ENCODE measurements at regions not wholly inside any gene's neighbourhood (a gene's known extent, or its start where the extent isn't known, plus 50 kb on each side); places are given as distances from the start of the nearest gene placed in this dataset.

DNA sequence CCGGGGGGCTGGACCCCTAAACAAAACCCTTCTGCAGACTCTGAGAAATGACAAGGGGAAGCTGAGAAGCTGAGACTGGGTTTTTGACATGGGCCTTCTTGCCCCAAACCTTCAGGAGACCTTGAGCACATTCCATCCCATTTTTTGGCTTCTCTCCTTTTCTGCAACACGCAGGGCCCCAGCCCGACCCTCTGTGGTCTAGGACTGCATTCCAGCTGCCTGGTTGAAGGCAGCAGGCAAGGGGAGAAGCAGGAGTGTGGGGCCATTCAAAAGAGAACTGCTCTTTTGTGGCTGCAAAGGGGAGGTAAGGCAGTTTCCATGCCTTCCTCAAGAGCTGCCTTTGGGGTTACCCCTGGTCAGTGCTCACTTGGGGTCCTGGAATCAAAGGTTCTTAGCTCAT is 263.0 kb downstream of the TLE3 start:
- TF ChIP-seq ZFX (IDR thresholded peaks at IDR 0.05; ENCODE audit: borderline replicate concordance) (no peak), CTCF (IDR thresholded peaks at IDR 0.05) (no peak)
- no peak overlapping the region for H3K27ac ChIP-seq

DNA sequence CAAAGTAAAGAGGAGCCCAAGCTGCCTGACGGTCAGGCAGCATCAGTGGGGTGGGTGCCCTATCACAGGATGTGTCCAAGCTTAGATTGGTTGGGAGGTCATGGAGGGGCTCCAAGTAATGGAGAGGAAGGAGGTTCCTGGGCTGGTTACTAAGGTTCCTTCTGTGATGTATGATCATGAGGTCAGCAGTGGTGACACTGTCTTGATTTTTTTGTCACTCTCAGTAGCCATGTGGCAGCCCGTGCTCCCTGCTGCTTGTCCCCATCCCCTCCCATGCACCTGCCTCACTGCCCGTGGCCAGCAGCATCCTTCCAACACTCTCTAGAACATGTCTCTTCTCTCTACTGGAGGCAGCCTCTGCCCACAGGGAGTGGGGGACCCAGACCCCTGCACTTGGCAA is 261.7 kb downstream of the TLE3 start:
- no peak overlapping the region for H3K27ac ChIP-seq
- TF ChIP-seq CTCF (IDR thresholded peaks at IDR 0.05) = no peak
- TF ChIP-seq ZFX (IDR thresholded peaks at IDR 0.05; ENCODE audit: borderline replicate concordance) = no peak

- no peak for TF ChIP-seq ZFX (IDR thresholded peaks at IDR 0.05; ENCODE audit: borderline replicate concordance)
- TF ChIP-seq CTCF (IDR thresholded peaks at IDR 0.05) = no peak
- no peak overlapping the region for H3K27ac ChIP-seq
Observed at GRCh38 chr15:69836526-69837230, 261.0 kb downstream of the TLE3 start.

DNA sequence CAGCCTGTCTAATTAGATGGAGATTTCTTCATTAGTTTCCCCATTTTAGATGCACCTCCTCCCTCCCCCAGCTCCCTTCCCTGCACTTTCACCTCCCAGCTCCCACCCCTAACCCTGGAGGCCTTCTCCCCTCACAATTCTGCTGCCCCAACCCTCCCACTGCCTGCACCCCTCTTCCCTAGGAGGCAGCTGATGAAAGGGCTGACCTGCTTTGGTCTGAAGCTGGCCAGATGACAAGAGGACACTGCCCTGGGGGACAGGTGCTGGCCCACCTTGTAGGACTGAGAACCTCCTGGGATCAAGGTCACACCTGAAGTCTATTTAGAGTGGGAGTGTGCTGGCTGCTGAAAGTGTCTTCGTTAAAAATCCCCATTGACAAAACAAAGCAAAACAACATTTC is 259.4 kb downstream of the TLE3 start:
- no peak for TF ChIP-seq CTCF (IDR thresholded peaks at IDR 0.05)
- TF ChIP-seq ZFX (IDR thresholded peaks at IDR 0.05; ENCODE audit: borderline replicate concordance) = no peak
- H3K27ac ChIP-seq = no peak overlapping the region

- TF ChIP-seq CTCF (IDR thresholded peaks at IDR 0.05) (no peak), ZFX (IDR thresholded peaks at IDR 0.05; ENCODE audit: borderline replicate concordance) (no peak)
- H3K27ac ChIP-seq = no peak overlapping the region
Observed at GRCh38 chr15:69838994-69839393, 258.7 kb downstream of the TLE3 start.

DNA sequence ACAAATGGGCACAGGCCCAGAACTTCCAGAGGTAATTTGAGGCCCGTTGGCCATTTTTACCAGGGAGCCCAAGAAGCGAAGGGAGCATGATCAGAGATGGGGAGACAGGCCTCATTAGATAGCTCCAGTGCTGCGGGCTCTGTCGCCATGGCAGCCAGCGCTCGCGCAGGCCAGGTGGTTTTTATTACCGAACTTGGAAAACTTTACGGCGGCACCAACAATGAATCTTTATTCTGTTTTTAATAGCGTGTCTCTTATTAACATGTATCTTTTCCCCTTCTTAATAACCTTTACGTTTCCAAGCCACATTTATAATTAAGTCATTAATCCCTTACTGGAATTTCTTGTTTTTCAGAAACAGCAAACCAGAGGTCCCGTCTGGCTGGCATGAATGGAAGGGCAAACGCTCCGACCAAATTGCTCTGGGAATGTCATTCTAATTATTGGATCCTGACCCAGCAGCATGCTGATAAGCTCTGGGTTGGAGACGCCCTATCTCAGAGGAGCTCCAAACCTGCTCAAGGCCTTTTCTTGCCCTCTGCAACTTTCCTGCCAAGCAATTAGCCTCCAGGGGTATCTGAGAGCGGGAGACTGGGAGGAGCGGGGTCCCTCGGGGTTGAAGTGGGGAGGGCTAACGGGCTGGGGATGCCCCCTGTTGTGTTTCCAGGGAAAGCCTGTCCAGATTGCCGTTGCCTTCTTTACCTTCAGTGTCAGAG is 256.4 kb downstream of the TLE3 start:
- H3K27ac ChIP-seq = no peak overlapping the region
- no peak for TF ChIP-seq CTCF (IDR thresholded peaks at IDR 0.05)
- TF ChIP-seq ZFX (IDR thresholded peaks at IDR 0.05; ENCODE audit: borderline replicate concordance) = no peak

DNA sequence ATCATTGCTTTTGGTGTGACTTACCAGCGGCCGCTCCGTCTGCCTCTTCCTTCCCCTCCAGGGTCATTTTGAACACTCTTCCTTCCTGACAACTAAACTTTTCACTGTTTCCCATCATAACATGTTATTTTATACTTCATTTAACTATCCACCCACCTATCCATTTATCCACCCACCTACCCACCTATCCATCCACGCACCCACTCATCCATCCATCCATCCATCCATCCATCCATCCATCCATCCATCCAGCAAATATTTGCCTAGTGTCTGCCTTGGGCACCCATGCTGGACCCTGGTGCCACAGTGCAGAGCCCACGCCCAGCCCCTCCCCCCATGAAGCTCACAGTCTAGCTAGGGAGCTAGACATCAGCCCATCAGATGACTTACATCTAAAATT is 254.9 kb downstream of the TLE3 start:
- H3K27ac ChIP-seq = no peak overlapping the region
- TF ChIP-seq ZFX (IDR thresholded peaks at IDR 0.05; ENCODE audit: borderline replicate concordance) (no peak), CTCF (IDR thresholded peaks at IDR 0.05) (no peak)

All from 22Rv1 (cell line).